Activated CD4-positive, alpha-beta T cell treated with anti-CD3 and anti-CD28 coated beads, Interleukin-2, amount 10 ng/mL, durations not matched to agents 7 days and 5 days (primary cell): ENCODE measurements at regions not wholly inside any gene's neighbourhood (a gene's known extent, or its start where the extent isn't known, plus 50 kb on each side); places are given as distances from the start of the nearest gene placed in this dataset.
"Not testable (repeated sequence)": the region's sequence is repeated elsewhere in the genome, so short reads cannot be mapped to it uniquely, and the experiment has no call there.

Experiments used
- CTCF ChIA-PET: fragments of 350-600 bp; sonication (Branson Sonifier 250); formaldehyde crosslinking; loops from one replicate; lab custom pipeline; 2021; ENCODE audit warnings: antibody characterized with exemption; lab: Charles Lee
- POLR2A ChIA-PET: fragments of 350-600 bp; sonication (Branson Sonifier 250); formaldehyde crosslinking; loops from one replicate; lab custom pipeline; 2021; ENCODE audit warnings: antibody characterized with exemption; lab: Charles Lee
- DNase-seq: peaks from one replicate; pipeline ENCODE4 v3.0.0-alpha.2; 2020
- H3K27ac Mint-ChIP-seq: one replicate; pipeline ENCODE4 v1.8.0; 2021; ENCODE audit warnings: mild to moderate bottlenecking, moderate library complexity, mixed read lengths
- H3K27me3 Mint-ChIP-seq: one replicate; pipeline ENCODE4 v1.8.0; 2021; ENCODE audit warnings: mixed read lengths
- H3K36me3 Mint-ChIP-seq: one replicate; pipeline ENCODE4 v1.8.0; 2021; ENCODE audit warnings: low read depth, mixed read lengths
- H3K4me1 Mint-ChIP-seq: one replicate; pipeline ENCODE4 v1.8.0; 2021; ENCODE audit warnings: mixed read lengths
- H3K4me3 Mint-ChIP-seq: one replicate; pipeline ENCODE4 v1.8.0; 2021; ENCODE audit warnings: mild to moderate bottlenecking, moderate library complexity, mixed read lengths
- H3K9me3 Mint-ChIP-seq: one replicate; pipeline ENCODE4 v1.8.0; 2021; ENCODE audit warnings: mixed read lengths

DNA sequence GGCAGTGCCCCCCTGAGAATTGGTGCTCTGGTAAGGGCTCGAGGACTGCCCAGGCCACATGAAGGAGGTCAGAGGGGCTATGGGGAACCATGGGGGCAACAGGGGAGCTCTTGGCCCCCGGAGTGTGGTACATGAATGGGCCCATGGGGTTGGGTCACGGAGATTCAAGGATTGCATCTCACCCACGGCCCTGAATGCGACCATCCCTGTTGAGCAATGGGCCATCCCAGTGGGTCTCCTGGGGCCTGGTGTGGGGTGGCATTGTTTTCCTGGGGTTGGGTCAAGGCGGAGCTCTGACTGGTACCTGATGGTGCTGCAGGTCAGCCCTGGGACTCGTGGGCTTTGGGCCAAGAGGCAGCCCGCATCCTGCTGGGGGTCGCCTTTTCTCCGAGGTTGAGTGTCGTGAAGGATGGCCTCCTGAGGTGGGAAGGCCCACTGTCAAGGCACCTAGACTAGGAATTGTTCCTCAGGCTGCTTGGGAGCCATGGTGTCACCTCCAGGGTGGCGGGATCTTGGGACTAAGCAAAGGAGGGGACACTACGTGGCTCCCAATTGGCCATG is 198.3 kb downstream of the UBE3A start:
- ChIA-PET CTCF (no interaction called here), POLR2A (no interaction called here)
- Mint-ChIP-seq H3K27ac (no peak overlapping the region), H3K4me1 (no peaks in the 10 kb centered on the region), H3K4me3 (no peak overlapping the region), H3K9me3 (peaks cover 20% of the 10 kb centered on the region), H3K36me3 (no peaks in the 10 kb centered on the region), H3K27me3 (no peaks in the 10 kb centered on the region)
- DNase-seq, result no peak

DNA sequence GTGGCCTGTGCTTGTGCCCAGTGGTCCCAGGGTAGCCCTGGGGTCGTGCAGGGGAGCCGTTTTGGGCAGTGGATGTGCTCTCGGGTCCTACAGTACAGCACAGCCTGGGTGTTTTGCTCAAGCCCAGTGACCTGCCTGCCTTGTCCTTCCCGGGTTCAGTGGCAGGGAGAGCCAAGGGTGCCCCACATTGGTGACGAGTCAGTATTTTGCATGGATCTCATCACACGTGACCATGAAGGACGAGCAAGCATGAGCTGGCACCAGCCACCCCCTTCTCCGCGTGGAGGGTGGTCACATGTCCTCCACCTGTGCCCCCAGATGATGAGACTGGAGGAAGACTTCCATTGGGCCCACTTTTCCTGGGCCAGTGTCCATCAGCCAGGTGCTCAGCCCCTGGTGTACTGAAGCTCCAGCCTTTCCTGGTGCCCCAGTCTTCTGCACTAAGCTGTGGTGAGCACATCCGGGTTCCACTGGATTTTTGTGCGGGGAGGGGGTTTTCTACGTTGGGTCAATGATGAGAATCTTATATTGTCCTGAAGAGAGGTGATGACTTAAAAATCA is 197.5 kb downstream of the UBE3A start:
- POLR2A ChIA-PET, result no interaction called here
- DNase-seq, result no peak
- Mint-ChIP-seq H3K4me1 (no peaks in the 10 kb centered on the region), H3K27me3 (no peaks in the 10 kb centered on the region), H3K9me3 (peaks cover 18% of the 10 kb centered on the region), H3K36me3 (no peaks in the 10 kb centered on the region), H3K27ac (no peak overlapping the region), H3K4me3 (no peak overlapping the region)
- CTCF ChIA-PET, result interaction anchor here (0.6 kb wide), 1 partner anchor 911 kb away, joined by 3 read pairs; no protein-coding TSS in a partner anchor

DNA sequence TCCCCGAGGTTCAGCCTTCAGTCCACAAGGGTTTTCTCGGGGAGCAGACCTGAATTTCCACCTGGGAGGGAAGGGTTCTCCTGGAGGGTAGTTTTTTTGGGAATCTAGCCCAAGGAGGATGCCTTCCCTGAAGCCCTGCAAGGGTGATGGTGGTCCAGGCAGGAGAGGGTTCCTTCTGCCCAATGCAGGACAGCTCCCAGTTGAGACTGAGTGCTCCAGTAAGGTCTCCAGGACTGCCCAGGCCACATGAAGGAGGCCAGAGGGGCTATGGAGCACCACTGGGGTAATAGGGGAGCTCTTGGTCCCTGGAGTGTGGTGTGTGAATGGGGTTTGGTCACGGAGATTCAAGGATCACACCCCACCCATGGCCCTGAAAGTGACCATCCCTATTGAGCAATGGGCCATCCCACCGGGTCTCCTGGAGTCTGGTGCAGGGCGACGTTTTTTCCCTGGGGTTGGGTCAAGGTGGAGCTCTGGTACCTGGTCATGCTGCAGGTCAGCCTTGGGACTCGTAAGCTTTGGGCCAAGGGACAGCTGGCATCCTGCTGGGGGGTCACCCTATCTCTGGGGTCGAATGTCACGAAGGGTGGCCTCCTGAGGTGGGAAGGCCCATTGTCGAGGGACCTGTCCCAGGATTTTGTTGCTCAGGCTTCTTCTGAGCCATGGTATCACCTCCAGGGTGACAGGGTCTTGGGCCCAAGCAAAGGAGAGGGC is 196.5 kb downstream of the UBE3A start:
- DNase-seq, result no peak
- Mint-ChIP-seq H3K27me3 (no peaks in the 10 kb centered on the region), H3K4me3 (no peak overlapping the region), H3K27ac (no peak overlapping the region), H3K9me3 (peaks cover 24% of the 10 kb centered on the region), H3K36me3 (no peaks in the 10 kb centered on the region), H3K4me1 (no peaks in the 10 kb centered on the region)
- ChIA-PET POLR2A (no interaction called here), CTCF (interaction anchor here (0.6 kb wide), 1 partner anchor 910 kb away, joined by 3 read pairs; no protein-coding TSS in a partner anchor)

DNA sequence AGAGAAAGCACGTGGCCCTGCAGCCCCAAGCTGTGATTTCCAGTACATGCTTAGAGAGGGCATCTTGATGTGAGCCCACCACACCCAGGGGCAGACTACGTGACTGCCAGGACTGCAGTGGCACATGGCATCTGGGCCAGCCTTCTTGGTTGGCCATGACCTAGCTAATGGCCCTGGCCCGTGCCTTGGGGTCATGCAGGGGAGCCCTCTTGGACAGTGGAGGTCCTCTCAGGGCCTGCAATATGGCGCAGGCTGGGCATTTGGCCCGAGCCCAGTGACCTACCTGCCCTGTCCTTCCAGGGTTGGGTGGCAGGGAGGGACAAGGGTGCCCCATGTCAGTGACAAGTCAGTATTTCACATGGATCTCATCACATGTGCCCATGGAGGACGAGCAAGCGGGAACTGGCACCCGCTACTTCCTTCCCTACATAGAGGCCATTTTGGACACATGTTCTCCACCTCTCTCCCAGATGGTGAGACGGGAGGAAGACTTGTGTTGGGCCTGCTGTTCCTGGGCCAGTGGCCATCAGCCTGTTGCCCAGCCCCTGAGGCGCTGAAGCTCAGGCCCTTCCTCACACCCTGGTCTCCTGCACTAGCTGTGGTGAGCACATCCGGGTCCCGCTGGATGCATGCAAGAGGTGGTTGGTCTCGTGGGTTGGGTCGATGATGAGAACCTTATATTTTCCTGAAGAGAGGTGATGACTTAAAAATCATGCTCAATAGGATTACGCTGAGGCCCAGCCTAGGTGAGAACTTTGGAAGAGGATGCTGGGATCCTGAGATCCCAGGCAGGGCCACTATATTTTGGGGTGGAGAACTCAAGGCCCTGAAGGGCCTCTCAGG is 195.6 kb downstream of the UBE3A start:
- Mint-ChIP-seq H3K9me3 (peaks cover 22% of the 10 kb centered on the region), H3K27ac (no peak overlapping the region), H3K4me3 (no peak overlapping the region), H3K4me1 (no peaks in the 10 kb centered on the region), H3K27me3 (no peaks in the 10 kb centered on the region), H3K36me3 (no peaks in the 10 kb centered on the region)
- POLR2A ChIA-PET, result no interaction called here
- DNase-seq, result no peak
- CTCF ChIA-PET, result no interaction called here

DNA sequence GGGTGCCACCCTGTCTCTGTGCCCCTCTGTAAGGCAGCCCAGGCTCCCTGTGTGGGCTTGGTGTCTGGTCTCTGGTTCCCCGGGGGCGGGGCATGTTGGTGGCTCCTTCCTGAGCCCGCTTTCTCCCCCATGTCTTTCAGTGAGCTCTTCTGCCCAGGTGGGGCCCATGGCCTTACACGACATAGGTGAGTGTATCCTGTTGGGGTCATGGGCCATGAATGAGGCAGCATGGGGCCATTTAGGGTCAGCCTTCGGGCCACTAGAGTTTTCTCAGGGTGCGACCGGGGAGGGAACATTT is 195.1 kb downstream of the UBE3A start:
- CTCF ChIA-PET, result no interaction called here
- no peak overlapping the region for H3K4me3 Mint-ChIP-seq
- DNase-seq, result no peak
- H3K27ac Mint-ChIP-seq, result no peak overlapping the region
- POLR2A ChIA-PET, result no interaction called here
- H3K36me3 Mint-ChIP-seq, result no peaks in the 10 kb centered on the region
- no peaks in the 10 kb centered on the region for H3K27me3 Mint-ChIP-seq
- no peaks in the 10 kb centered on the region for H3K4me1 Mint-ChIP-seq
- peaks cover 19% of the 10 kb centered on the region for H3K9me3 Mint-ChIP-seq

DNA sequence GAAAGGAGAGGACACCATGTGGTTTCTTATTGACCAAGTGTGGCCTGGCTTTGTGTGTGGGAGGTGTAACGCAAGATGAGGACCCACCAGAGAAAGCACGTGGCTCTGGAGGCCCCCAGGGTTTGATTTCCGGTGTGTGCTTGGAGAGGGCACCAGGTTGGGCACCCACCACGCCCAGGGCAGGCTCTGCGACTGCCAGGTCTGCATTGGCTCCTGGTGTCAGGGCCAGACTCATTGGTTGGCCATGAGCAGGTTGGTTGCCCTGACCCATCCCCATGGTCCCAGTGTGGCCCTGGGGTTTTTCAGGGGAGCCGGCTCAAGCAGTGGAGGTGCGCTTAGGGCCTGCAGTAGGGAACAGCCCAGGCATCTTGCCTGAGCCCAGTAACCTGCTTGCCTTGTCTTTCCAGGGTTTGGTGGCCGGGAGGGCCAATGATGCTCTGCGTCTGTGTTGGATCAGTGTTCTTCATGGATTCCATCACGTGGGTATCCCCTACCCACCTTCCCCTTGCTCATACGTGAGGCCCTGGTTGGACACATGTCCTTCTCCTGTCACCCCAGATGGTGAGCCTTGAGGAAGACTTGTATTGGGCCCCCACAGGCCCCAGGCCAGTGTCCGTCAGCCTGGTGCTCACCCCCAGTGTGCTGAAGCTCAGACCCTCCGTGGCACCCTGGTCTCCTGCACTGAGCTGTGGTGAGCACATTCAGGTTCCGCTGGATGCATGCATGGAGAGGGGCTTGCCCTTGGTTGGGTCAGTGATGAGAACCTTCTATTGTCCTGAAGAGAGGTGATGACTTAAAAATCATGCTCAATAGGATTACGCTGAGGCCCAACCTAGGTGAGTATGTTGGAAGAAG is 193.9 kb downstream of the UBE3A start:
- no peak for DNase-seq
- H3K4me3 Mint-ChIP-seq, result no peak overlapping the region
- POLR2A ChIA-PET, result no interaction called here
- H3K4me1 Mint-ChIP-seq, result no peaks in the 10 kb centered on the region
- H3K9me3 Mint-ChIP-seq, result peaks cover 19% of the 10 kb centered on the region
- no peaks in the 10 kb centered on the region for H3K27me3 Mint-ChIP-seq
- no peaks in the 10 kb centered on the region for H3K36me3 Mint-ChIP-seq
- H3K27ac Mint-ChIP-seq, result no peak overlapping the region
- CTCF ChIA-PET, result no interaction called here

DNA sequence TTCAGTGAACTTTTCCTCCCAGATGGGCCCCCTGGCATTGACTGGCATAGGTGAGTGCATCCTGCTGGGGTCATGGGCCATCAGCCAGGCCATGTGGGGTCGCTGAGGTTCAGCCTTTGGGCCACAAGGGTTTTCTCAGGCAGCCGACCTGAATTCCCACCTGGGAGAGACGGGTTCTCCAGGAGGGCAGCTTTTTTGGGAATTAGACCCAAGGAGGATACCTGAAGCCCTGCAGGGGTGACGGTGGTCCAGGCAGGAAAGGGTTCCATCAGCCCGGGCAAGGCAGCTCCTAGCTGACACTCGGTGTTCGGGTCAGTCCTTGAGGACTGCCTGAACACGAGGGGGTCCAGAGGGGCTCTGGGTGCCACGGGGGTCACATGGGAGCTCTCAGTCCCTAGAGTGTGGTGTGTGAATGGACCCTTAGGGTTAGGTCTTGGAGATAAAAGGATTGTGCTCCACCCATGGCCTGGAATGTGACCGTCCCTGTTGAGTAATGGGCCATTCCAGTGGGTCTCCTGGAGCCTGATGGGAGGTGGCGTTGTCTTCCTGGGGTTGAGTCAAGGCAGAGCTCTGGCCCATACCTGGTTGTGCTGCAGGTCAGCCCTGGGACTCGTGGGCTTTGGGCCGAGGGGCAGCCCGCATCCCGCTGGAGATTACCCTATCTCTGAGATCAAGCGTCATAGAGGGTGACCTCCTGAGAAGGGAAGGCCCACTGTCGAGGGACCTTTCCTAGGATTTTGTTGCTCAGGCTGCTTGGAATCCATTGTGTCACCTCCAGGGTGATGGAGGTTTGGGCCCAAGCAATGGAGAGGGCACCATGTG is 192.8 kb downstream of the UBE3A start:
- H3K4me3 Mint-ChIP-seq, result no peak overlapping the region
- no peaks in the 10 kb centered on the region for H3K36me3 Mint-ChIP-seq
- no peaks in the 10 kb centered on the region for H3K27me3 Mint-ChIP-seq
- H3K27ac Mint-ChIP-seq, result no peak overlapping the region
- no peaks in the 10 kb centered on the region for H3K4me1 Mint-ChIP-seq
- POLR2A ChIA-PET, result no interaction called here
- CTCF ChIA-PET, result no interaction called here
- H3K9me3 Mint-ChIP-seq, result peaks cover 15% of the 10 kb centered on the region
- DNase-seq, result no peak

DNA sequence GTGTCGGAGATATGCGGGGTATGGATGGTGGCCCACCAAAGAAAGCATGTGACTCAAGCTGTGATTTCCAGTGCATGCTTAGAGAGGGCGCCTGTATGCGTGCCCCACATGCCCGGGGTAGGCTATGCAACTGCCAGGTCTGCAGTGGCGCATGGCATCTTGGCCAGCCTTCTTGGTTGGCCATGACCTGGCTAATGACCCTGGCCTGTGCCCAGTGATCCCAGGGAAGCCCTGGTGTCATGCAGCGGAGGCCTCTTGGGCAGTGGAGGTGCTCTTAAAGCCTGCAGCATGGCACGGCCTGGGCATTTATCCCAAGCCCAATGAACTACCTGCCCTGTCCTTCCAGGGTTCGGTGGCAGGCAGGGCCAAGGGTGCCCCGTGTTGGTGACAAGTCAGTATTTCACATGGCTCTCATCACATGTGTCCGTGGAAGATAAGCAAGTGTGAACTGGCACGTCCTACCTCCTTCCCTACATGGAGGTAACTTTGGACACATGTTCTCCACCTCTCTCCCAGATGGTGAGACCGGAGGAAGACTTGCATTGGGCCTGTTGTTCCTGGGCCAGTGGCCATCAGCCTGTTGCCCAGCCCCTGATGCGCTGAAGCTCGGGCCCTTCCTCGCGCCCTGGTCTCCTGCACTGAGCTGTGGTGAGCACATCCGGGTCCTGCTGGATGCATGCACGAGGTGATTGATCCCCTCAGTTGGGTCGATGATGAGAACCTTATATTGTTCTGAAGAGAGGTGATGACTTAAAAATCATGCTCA is 192.0 kb downstream of the UBE3A start:
- Mint-ChIP-seq H3K27ac (no peak overlapping the region), H3K36me3 (no peaks in the 10 kb centered on the region)
- DNase-seq, result no peak

DNA sequence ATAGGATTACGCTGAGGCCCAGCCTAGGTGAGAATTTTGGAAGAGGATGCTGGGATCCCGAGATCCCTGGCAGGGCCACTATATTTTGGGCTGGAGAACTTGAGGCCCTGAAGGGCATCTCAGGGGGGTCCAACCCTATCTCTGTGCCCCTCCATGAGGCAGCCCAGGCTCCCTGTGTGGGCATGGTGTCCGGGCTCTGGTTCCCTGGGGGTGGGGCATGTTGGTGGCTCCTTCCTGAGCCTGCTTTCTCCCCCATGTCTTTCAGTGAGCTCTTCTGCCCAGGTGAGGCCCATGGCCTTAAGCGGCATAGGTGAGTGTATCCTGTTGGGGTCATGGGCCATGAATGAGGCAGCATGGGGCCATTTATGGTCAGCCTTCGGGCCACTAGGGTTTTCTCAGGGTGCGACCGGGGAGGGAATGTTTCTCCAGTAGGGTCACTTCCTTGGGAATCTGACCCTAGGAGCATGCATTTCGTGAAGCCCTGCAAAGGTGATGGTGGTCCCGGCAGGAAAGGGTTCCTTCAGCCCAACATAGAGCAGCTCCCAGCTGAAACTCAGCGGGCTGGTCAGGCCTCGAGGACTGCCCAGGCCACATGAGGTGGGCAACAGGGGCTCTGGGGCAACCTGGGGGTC is 191.3 kb downstream of the UBE3A start:
- Mint-ChIP-seq H3K9me3 (peaks cover 15% of the 10 kb centered on the region), H3K4me1 (no peaks in the 10 kb centered on the region), H3K27me3 (no peaks in the 10 kb centered on the region), H3K27ac (no peak overlapping the region), H3K36me3 (no peaks in the 10 kb centered on the region), H3K4me3 (no peak overlapping the region)
- CTCF ChIA-PET, result no interaction called here
- no peak for DNase-seq
- POLR2A ChIA-PET, result no interaction called here

More for the DNA sequence above, 192.0 kb downstream of the UBE3A start:
- H3K27me3 Mint-ChIP-seq, result no peaks in the 10 kb centered on the region
- ChIA-PET POLR2A (no interaction called here), CTCF (no interaction called here)
- H3K9me3 Mint-ChIP-seq, result peaks cover 15% of the 10 kb centered on the region
- no peaks in the 10 kb centered on the region for H3K4me1 Mint-ChIP-seq
- H3K4me3 Mint-ChIP-seq, result no peak overlapping the region

DNA sequence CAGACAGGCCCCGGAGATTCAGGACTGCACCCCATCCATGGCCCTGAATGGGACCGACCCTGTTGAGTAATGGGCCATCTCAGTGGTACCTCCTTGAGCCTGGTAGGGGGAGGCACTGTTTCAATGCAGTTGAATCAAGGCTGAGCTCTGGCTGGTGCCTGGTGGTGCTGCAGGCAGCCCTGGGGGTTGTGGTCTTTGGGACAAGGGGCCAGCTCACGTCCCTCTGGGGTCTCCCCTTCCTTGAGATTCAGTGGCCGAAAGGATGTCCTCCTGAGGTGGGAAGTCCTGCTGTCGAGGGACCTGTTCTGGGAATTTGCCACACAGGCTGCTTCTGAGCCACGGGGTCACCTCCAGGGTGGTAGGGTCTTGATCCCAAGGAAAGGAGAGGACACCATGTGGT is 190.7 kb downstream of the UBE3A start:
- H3K27ac Mint-ChIP-seq, H3K4me1 Mint-ChIP-seq, H3K4me3 Mint-ChIP-seq, H3K27me3 Mint-ChIP-seq, POLR2A ChIA-PET, DNase-seq, H3K36me3 Mint-ChIP-seq, CTCF ChIA-PET: not testable (repeated sequence)
- H3K9me3 Mint-ChIP-seq, result peaks cover 15% of the 10 kb centered on the region

DNA sequence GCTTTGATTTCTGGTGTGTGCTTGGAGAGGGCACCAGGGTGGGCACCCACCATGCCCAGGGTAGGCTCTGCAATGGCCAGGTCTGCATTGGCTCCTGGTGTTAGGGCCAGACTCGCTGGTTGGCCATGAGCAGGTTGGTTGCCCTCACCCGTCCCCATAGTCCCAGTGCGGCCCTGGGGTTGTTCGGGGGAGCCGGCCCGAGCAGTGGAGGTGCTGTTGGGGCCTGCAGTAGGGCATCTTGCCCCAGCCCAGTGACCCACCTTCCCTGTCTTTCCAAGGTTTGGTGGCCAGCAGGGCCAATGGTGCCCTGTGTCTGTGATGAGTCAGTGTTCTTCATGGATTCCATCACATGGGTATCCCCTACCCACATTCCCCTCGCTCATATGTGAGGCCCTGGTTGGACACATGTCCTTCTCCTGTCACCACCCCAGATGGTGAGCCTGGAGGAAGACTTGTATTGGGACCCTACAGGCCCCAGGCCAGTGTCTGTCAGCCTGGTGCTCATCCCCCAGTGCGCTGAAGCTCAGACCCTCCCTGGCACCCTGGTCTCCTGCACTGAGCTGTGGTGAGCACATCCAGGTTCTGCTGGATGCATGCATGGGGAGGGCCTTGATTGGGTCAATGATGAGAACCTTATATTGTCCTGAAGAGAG is 190.1 kb downstream of the UBE3A start:
- H3K9me3 Mint-ChIP-seq, result peaks cover 14% of the 10 kb centered on the region
- H3K36me3 Mint-ChIP-seq, result no peaks in the 10 kb centered on the region
- ChIA-PET CTCF (no interaction called here), POLR2A (no interaction called here)
- no peak for DNase-seq
- H3K27ac Mint-ChIP-seq, result no peak overlapping the region
- H3K4me1 Mint-ChIP-seq, result no peaks in the 10 kb centered on the region
- H3K4me3 Mint-ChIP-seq, result no peak overlapping the region
- no peaks in the 10 kb centered on the region for H3K27me3 Mint-ChIP-seq
